Activated CD8-positive, alpha-beta memory T cell treated with anti-CD3 and anti-CD28 coated beads, Interleukin-2, amount 50 U/mL, for 1 hour (primary cell): ENCODE measurements at regions not wholly inside any gene's neighbourhood (a gene's known extent, or its start where the extent isn't known, plus 50 kb on each side); places are given as distances from the start of the nearest gene placed in this dataset.

Experiments
- DNase-seq: peaks from one replicate; pipeline ENCODE4 v3.0.0-alpha.2; 2020; ENCODE audit errors: extremely low read depth

DNA sequence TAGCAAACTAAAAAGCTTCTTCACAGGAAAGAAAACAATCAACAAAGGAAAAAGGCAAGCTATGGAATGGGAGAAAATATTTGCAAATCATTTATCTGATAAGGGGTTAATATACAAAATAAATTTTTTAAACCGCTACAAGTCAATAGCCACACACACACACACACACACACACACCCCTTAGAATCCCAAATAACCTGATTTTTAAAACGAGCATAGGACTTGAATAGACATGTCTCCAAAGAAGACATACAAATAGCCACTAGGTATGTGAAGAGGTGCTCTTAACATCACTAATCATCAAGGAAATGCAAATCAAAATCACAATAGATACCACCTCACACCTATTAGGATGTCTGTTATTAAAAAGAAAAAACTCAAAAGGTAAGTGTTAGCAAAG is 187.7 kb downstream of the TRIM27 start:
- no peak for DNase-seq

- no peak for DNase-seq
These were observed 185.9 kb downstream of the TRIM27 start for GRCh38 chr6:28737750-28738395.

DNA sequence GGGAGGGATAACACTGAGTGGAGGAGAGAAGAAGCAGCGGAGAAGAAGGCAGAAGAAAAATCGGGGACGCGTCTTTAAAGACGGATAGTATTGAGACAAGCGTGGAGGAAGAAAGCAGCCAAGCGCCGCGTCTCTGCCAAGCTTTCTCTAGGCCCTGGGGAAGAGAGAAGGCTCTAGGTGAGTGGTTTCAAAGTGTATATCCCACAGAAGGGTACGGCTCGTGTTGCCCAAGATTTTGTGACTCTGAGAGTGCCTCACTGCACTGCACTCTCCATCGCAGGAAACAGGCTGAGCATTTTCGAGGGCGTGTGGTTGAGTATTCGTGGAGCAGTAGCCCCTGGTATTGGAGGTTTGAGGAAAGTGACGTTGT is 185.4 kb downstream of the TRIM27 start:
- DNase-seq = no peak

DNA sequence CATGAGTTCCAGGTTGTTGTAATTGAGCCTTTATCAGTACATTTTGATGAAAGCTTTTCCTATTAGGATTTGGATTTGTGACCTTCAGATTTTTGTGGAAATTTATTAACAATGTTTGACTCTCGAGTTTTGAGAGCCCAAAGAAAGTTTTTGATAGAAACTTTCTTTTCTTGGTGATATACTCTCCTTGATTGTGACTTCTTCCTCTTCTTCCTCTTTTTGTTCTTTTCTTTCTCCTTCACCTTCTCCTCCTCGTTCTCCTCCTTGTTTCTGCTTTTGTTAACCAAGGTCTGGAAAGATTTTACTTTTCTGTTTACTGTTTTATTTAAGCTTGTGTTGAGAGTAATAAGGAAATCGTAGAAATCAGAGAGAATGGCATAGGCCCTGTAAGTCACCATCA is 182.4 kb downstream of the TRIM27 start:
- no peak for DNase-seq

- no peak for DNase-seq
These were observed 181.0 kb downstream of the TRIM27 start for GRCh38 chr6:28742668-28743270.

DNA sequence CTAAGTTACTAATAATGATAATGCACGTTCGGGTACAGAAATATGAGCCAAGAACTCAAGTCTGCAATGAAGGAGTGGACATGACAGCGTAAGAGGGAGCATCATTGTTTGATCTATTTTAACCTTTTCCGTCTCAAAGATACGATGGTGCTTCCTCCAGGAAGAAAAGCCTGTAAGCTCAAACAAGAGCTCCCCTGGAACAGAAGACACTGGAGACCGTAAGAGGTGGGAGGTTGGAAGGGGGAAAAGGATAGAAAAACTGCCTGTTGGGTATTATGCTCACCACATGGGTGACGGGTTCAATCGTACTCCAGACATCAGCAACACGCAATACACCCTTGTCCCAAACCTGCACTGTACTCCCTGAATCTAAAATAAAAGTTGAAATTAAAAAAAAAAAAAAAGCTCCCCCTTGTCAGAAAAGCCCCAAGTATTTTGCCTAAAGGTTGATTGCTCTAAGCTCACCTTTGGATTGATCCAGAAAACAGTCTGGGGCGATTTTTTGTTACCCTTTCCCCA is 180.5 kb downstream of the TRIM27 start:
- DNase-seq = no peak

GRCh38 chr6:28747083-28747630 is 176.6 kb downstream of the TRIM27 start:
- DNase-seq = no peak

DNA sequence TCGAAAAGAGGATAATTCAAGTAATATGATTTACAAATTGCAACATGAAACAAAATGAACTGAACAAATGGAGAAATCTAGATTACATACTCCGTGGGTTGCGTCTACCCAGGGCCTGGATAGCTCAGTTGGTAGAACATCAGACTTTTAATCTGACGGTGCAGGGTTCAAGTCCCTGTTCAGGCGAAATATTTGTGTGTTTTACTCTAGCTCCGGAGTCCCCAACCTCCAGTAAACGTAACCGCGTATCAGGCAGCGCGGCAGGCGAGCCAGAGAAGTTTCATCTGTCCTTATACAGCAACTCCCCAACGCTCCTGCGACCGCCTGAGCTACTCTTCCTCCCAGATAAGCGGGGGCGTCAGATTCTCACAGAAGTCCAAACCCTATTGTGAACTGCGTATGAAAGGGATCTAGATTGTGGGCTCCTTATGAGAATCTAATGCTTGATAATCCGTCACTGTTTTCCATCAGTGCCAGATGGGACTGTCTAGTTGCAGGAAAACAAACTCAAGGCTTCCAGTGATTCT is 176.1 kb downstream of the TRIM27 start:
- no peak for DNase-seq

DNA sequence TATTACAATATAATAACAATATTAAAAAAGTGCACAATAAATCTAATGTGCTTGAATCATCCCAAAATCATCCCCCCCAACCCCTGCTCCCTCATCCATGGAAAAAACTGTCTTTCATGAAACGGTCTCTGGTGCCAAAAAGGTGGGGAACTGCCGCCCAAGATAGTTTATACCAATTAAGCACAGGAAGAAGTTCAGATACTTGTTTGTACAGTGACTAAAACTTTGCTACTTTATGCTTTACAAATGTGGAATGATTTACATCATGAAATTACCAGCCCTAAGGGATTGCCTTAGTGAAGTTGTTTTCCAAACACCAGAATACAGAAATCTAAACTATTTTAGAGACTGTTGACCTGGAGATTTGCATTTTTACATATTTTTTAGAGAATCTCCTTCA is 175.6 kb downstream of the TRIM27 start:
- DNase-seq = no peak

- DNase-seq = no peak
These were observed 172.8 kb downstream of the TRIM27 start for GRCh38 chr6:28750926-28751458.

DNA sequence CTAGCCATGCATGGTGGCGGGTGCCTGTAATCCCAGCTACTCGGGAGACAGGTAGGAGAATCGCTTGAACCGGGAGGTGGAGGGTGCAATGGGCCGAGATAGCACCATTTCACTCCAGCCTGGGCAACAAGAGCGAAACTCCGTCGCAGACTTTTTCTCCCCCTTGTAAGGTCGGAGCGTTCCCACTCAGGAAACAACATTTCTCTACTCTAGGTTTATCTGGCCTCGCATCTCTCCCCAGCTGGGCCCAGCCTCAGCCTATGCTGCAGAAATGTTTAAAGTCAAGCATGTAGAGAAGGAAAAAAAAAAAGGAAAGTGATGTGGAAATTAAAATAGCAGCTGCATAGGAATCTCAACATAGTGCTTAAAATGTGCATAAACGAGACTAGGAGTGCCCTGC is 172.3 kb downstream of the TRIM27 start:
- DNase-seq = no peak

GRCh38 chr6:28751963-28752350 is 171.8 kb downstream of the TRIM27 start:
- DNase-seq = no peak

DNA sequence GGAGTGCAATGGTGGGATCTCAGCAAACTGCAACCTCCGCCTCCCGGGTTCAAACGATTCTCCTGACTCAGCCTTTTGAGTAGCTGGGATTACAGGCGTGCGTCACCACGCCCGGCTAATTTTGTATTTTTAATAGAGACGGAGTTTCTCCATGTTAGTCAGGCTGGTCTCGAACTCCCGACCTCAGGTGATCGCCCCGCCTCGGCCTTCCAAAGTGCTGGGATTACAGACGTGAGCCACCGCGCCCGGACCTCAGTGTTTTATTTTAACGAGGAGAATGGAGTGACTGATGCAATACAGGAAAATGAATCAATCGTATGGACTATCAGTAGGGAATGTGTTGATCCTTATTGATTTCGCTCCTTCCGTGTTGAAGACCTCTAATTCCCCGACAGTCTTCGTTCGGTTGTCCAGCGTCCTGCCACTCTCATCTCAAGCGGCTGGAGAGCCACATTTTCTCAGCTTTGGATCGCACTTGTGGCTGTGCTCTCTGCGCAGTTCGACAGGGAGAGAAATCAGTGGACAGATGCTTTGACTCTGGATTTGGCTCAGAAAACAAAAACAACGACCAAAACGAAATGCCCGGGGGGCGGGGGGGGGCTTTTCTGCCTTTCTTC is 166.2 kb downstream of the TRIM27 start:
- no peak for DNase-seq

- DNase-seq = no peak
These were observed 165.6 kb downstream of the TRIM27 start for GRCh38 chr6:28758046-28758817.

- no peak for DNase-seq
These were observed 165.0 kb downstream of the TRIM27 start for GRCh38 chr6:28758818-28759235.

- no peak for DNase-seq
These were observed 159.6 kb downstream of the TRIM27 start for GRCh38 chr6:28764014-28764723.

DNA sequence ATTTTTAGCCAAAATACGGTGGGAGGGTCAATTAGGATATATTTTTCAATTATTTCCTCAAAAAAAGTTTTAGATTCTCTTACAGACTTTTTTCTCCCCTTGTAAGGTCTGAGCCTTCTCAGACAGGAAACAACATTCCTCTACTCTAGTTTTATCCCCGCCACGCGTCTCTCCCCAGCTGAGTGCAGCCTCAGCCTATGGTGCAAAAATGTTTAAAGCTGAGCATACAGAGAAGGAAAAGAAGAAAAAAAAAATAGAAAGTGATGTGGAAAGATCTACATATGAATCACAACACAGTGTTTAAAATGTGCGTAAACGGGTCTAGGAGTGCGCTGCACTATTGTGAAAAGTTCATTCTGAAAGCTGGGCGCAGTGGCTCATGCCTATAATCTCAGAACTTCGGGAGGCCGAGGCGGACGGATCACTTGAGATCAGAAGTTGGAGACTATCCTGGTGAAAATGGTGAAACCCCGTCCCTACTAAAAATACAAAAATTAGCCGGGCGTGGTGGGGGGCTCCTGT is 159.0 kb downstream of the TRIM27 start:
- no peak for DNase-seq

DNA sequence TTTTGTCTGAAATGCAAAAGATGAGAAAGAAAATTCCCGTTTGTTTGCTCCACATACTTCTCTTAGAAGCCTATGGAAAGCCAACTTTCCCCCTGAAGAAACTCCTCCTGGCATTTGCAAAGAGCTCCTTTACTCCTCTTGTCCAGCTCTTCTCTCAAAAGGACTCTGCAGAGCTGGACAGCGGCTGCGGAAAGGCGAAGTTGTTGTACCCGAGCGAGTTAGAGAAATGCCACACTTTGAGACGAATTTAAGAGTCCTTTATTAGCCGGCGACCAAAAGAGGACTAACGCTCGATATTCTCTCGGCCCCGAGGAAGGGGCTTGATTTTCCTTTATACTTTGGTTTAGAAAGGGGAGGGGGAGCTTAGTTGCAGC is 157.8 kb downstream of the TRIM27 start:
- DNase-seq = no peak

GRCh38 chr6:28766426-28766825 is 157.4 kb downstream of the TRIM27 start:
- no peak for DNase-seq

- DNase-seq = no peak
These were observed 156.7 kb downstream of the TRIM27 start for GRCh38 chr6:28767133-28767532.

DNA sequence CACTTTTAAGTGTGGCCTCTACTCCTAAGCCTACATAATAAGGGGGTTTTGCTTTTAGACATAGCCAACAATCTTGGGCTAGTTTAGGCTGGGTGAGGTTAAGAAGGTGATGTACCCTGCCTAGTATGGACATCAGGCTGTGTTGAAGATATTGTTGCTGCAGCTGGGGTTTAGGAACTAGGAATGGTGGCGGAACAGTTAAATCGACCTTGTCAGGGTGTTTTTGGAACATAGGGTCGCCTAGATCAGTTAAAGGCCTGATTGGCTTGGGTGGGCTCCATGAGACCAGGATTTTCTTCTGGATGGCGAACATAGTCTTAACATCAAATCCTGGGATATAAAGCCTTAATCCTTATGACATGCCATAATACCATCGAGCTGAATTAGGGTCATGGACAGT is 156.1 kb downstream of the TRIM27 start:
- no peak for DNase-seq
